ENCODE measurements at regions not wholly inside any gene's neighbourhood (a gene's known extent, or its start where the extent isn't known, plus 50 kb on each side); places are given as distances from the start of the nearest gene placed in this dataset.

GRCh38 chr16:77556201-77556873 is 121.5 kb upstream of the ADAMTS18 start:
- no peak overlapping the region for H3K4me2 ChIP-seq (ENCODE audit: low read depth, low read length, poor library complexity, severe bottlenecking)
- H3K79me2 ChIP-seq (ENCODE audit: low read length): no peaks in the 10 kb centered on the region
- no peak for DNase-seq
- H4K20me1 ChIP-seq (ENCODE audit: insufficient read depth, low read depth, low read length): no peaks in the 10 kb centered on the region
- H3K27ac ChIP-seq (ENCODE audit: low read length): no peak overlapping the region
- H3K36me3 ChIP-seq (ENCODE audit: insufficient read depth, low read length): no peaks in the 10 kb centered on the region
- H3K9ac ChIP-seq (ENCODE audit: low read length): no peak overlapping the region
- no peak overlapping the region for H3K4me3 ChIP-seq (ENCODE audit: low read length)
- no peaks in the 10 kb centered on the region for H3K9me3 ChIP-seq (ENCODE audit: low read length)
- no peaks in the 10 kb centered on the region for H3K4me1 ChIP-seq (ENCODE audit: low read length)
- no peaks in the 10 kb centered on the region for H3K9me2 ChIP-seq (replicated peaks; ENCODE audit: insufficient read depth, low read length)
- no peaks in the 10 kb centered on the region for H3K27me3 ChIP-seq (ENCODE audit: low read length)
- H2AFZ ChIP-seq (ENCODE audit: low read length): no peak overlapping the region

- H4K20me1 ChIP-seq (ENCODE audit: insufficient read depth, low read depth, low read length): no peaks in the 10 kb centered on the region
- no peak overlapping the region for H3K27ac ChIP-seq (ENCODE audit: low read length)
- DNase-seq: no peak
- H3K9me2 ChIP-seq (replicated peaks; ENCODE audit: insufficient read depth, low read length): no peaks in the 10 kb centered on the region
- no peak overlapping the region for H2AFZ ChIP-seq (ENCODE audit: low read length)
- H3K36me3 ChIP-seq (ENCODE audit: insufficient read depth, low read length): no peaks in the 10 kb centered on the region
- no peaks in the 10 kb centered on the region for H3K4me1 ChIP-seq (ENCODE audit: low read length)
- no peak overlapping the region for H3K4me3 ChIP-seq (ENCODE audit: low read length)
- H3K9me3 ChIP-seq (ENCODE audit: low read length): no peaks in the 10 kb centered on the region
- H3K9ac ChIP-seq (ENCODE audit: low read length): no peak overlapping the region
- no peak overlapping the region for H3K4me2 ChIP-seq (ENCODE audit: low read depth, low read length, poor library complexity, severe bottlenecking)
- H3K27me3 ChIP-seq (ENCODE audit: low read length): no peaks in the 10 kb centered on the region
- no peaks in the 10 kb centered on the region for H3K79me2 ChIP-seq (ENCODE audit: low read length)
These were observed 122.6 kb upstream of the ADAMTS18 start for GRCh38 chr16:77557385-77557784.

- Histone ChIP-seq H3K9me2 (replicated peaks; ENCODE audit: insufficient read depth, low read length) (no peaks in the 10 kb centered on the region), H3K27me3 (ENCODE audit: low read length) (no peaks in the 10 kb centered on the region), H4K20me1 (ENCODE audit: insufficient read depth, low read depth, low read length) (no peaks in the 10 kb centered on the region), H3K9ac (ENCODE audit: low read length) (no peak overlapping the region), H3K4me2 (ENCODE audit: low read depth, low read length, poor library complexity, severe bottlenecking) (no peak overlapping the region), H3K36me3 (ENCODE audit: insufficient read depth, low read length) (no peaks in the 10 kb centered on the region), H3K27ac (ENCODE audit: low read length) (no peak overlapping the region), H2AFZ (ENCODE audit: low read length) (no peak overlapping the region), H3K79me2 (ENCODE audit: low read length) (no peaks in the 10 kb centered on the region), H3K9me3 (ENCODE audit: low read length) (no peaks in the 10 kb centered on the region), H3K4me1 (ENCODE audit: low read length) (no peaks in the 10 kb centered on the region), H3K4me3 (ENCODE audit: low read length) (no peak overlapping the region)
- DNase-seq: no peak
These were observed 124.0 kb upstream of the ADAMTS18 start for GRCh38 chr16:77558786-77559185.

- no peaks in the 10 kb centered on the region for H3K36me3 ChIP-seq (ENCODE audit: insufficient read depth, low read length)
- H2AFZ ChIP-seq (ENCODE audit: low read length): no peak overlapping the region
- H3K9ac ChIP-seq (ENCODE audit: low read length): no peak overlapping the region
- H3K4me2 ChIP-seq (ENCODE audit: low read depth, low read length, poor library complexity, severe bottlenecking): no peak overlapping the region
- H3K27ac ChIP-seq (ENCODE audit: low read length): no peak overlapping the region
- no peak overlapping the region for H3K4me3 ChIP-seq (ENCODE audit: low read length)
- no peaks in the 10 kb centered on the region for H3K9me3 ChIP-seq (ENCODE audit: low read length)
- no peaks in the 10 kb centered on the region for H4K20me1 ChIP-seq (ENCODE audit: insufficient read depth, low read depth, low read length)
- H3K27me3 ChIP-seq (ENCODE audit: low read length): no peaks in the 10 kb centered on the region
- DNase-seq: no peak
- H3K9me2 ChIP-seq (replicated peaks; ENCODE audit: insufficient read depth, low read length): no peaks in the 10 kb centered on the region
- H3K4me1 ChIP-seq (ENCODE audit: low read length): no peaks in the 10 kb centered on the region
- no peaks in the 10 kb centered on the region for H3K79me2 ChIP-seq (ENCODE audit: low read length)
These were observed 127.7 kb upstream of the ADAMTS18 start for GRCh38 chr16:77562497-77562896.

GRCh38 chr16:77564791-77565390 is 130.1 kb upstream of the ADAMTS18 start:
- no peaks in the 10 kb centered on the region for H3K27me3 ChIP-seq (ENCODE audit: low read length)
- H3K4me1 ChIP-seq (ENCODE audit: low read length): no peaks in the 10 kb centered on the region
- H3K36me3 ChIP-seq (ENCODE audit: insufficient read depth, low read length): no peaks in the 10 kb centered on the region
- no peak overlapping the region for H3K4me3 ChIP-seq (ENCODE audit: low read length)
- H3K9me3 ChIP-seq (ENCODE audit: low read length): no peaks in the 10 kb centered on the region
- no peaks in the 10 kb centered on the region for H3K9me2 ChIP-seq (replicated peaks; ENCODE audit: insufficient read depth, low read length)
- H3K27ac ChIP-seq (ENCODE audit: low read length): no peak overlapping the region
- H2AFZ ChIP-seq (ENCODE audit: low read length): no peak overlapping the region
- no peaks in the 10 kb centered on the region for H3K79me2 ChIP-seq (ENCODE audit: low read length)
- DNase-seq: no peak
- no peak overlapping the region for H3K9ac ChIP-seq (ENCODE audit: low read length)
- H4K20me1 ChIP-seq (ENCODE audit: insufficient read depth, low read depth, low read length): no peaks in the 10 kb centered on the region
- no peak overlapping the region for H3K4me2 ChIP-seq (ENCODE audit: low read depth, low read length, poor library complexity, severe bottlenecking)

- Histone ChIP-seq H3K9me2 (replicated peaks; ENCODE audit: insufficient read depth, low read length) (no peaks in the 10 kb centered on the region), H3K9me3 (ENCODE audit: low read length) (no peaks in the 10 kb centered on the region), H3K9ac (ENCODE audit: low read length) (no peak overlapping the region), H3K4me2 (ENCODE audit: low read depth, low read length, poor library complexity, severe bottlenecking) (no peak overlapping the region), H3K4me3 (ENCODE audit: low read length) (no peak overlapping the region), H2AFZ (ENCODE audit: low read length) (no peak overlapping the region), H3K4me1 (ENCODE audit: low read length) (no peaks in the 10 kb centered on the region), H3K79me2 (ENCODE audit: low read length) (no peaks in the 10 kb centered on the region), H3K27ac (ENCODE audit: low read length) (no peak overlapping the region), H3K27me3 (ENCODE audit: low read length) (no peaks in the 10 kb centered on the region), H4K20me1 (ENCODE audit: insufficient read depth, low read depth, low read length) (no peaks in the 10 kb centered on the region), H3K36me3 (ENCODE audit: insufficient read depth, low read length) (no peaks in the 10 kb centered on the region)
- DNase-seq: no peak
These were observed 134.6 kb upstream of the ADAMTS18 start for GRCh38 chr16:77569406-77569805.

- no peak overlapping the region for H3K9ac ChIP-seq (ENCODE audit: low read length)
- no peaks in the 10 kb centered on the region for H4K20me1 ChIP-seq (ENCODE audit: insufficient read depth, low read depth, low read length)
- H3K36me3 ChIP-seq (ENCODE audit: insufficient read depth, low read length): no peaks in the 10 kb centered on the region
- no peaks in the 10 kb centered on the region for H3K4me1 ChIP-seq (ENCODE audit: low read length)
- H3K27me3 ChIP-seq (ENCODE audit: low read length): no peaks in the 10 kb centered on the region
- no peaks in the 10 kb centered on the region for H3K9me3 ChIP-seq (ENCODE audit: low read length)
- no peak for DNase-seq
- no peak overlapping the region for H3K4me2 ChIP-seq (ENCODE audit: low read depth, low read length, poor library complexity, severe bottlenecking)
- H3K4me3 ChIP-seq (ENCODE audit: low read length): no peak overlapping the region
- no peaks in the 10 kb centered on the region for H3K9me2 ChIP-seq (replicated peaks; ENCODE audit: insufficient read depth, low read length)
- H3K79me2 ChIP-seq (ENCODE audit: low read length): no peaks in the 10 kb centered on the region
- no peak overlapping the region for H2AFZ ChIP-seq (ENCODE audit: low read length)
- no peak overlapping the region for H3K27ac ChIP-seq (ENCODE audit: low read length)
These were observed 135.7 kb upstream of the ADAMTS18 start for GRCh38 chr16:77570574-77570973.

- Histone ChIP-seq H3K4me2 (ENCODE audit: low read depth, low read length, poor library complexity, severe bottlenecking) (no peak overlapping the region), H3K27ac (ENCODE audit: low read length) (no peak overlapping the region), H3K9me3 (ENCODE audit: low read length) (no peaks in the 10 kb centered on the region), H3K9me2 (replicated peaks; ENCODE audit: insufficient read depth, low read length) (no peaks in the 10 kb centered on the region), H3K9ac (ENCODE audit: low read length) (no peak overlapping the region), H2AFZ (ENCODE audit: low read length) (no peak overlapping the region), H3K4me3 (ENCODE audit: low read length) (no peak overlapping the region), H4K20me1 (ENCODE audit: insufficient read depth, low read depth, low read length) (no peaks in the 10 kb centered on the region), H3K4me1 (ENCODE audit: low read length) (no peaks in the 10 kb centered on the region), H3K27me3 (ENCODE audit: low read length) (no peaks in the 10 kb centered on the region), H3K79me2 (ENCODE audit: low read length) (no peaks in the 10 kb centered on the region), H3K36me3 (ENCODE audit: insufficient read depth, low read length) (no peaks in the 10 kb centered on the region)
- DNase-seq: no peak
These were observed 136.5 kb upstream of the ADAMTS18 start for GRCh38 chr16:77571115-77571862.

All from Karpas-422 (cell line).